NCI-H2171 (cell line): ENCODE measurements at regions not wholly inside any gene's neighbourhood (a gene's known extent, or its start where the extent isn't known, plus 50 kb on each side); places are given as distances from the start of the nearest gene placed in this dataset.

Experiments used
- DNase-seq: peaks from one replicate; lab custom pipeline; 2025; lab: John Stamatoyannopoulos, UW

DNA sequence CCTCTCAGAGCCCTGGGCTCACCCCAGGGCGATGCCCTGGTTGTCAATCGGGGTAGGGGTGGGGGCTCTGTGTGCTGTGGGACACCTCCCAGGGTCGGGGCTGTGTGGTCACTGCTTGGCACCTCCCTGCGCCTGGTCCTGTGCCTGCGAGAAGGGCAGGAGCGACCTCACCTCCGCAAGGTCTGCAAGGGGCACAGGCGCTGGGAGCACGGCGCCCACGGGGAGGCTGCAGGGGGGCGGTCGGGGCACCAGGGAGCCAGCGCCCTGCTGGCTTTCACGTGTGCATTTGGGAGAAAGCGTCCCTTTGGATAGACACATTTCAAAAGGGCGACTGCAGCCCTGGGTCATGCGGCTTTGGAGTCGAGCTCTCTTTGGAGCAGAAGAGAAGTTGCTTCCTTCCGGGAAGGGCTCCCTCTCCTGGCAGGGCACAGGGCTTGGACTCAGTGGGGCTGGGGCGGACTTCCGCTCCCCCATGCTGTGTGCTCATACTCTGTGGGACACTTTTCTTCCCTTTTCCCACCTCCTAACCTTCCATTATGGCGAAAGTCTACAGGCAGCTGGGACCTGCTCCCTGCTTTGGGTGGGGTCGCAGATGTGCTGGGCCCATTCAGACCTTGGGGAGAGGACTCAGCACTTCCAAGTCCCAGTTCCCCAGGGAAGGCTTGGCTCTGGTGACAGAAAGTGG is 52.9 kb upstream of the SLC28A3 start:
- no peak for DNase-seq

DNA sequence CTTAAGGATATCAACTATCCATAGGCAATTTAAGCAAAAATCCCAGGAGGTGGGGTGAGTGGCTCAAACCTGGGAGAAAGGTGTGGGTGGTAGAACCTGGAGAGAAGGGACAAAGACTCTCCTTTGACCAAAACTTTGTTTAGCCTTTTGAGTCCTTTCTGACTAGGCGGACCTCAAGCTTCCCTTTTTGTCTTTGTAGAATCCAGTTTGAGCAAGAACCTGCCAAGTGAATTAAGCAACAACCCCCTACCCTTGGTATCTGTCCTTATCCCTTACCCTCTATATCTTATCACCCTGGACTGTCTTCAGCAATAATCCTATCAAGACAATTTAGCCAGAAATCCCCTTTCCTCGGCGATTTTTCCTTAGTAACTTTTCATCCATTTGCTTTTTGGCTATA is 53.5 kb upstream of the SLC28A3 start:
- no peak for DNase-seq

DNA sequence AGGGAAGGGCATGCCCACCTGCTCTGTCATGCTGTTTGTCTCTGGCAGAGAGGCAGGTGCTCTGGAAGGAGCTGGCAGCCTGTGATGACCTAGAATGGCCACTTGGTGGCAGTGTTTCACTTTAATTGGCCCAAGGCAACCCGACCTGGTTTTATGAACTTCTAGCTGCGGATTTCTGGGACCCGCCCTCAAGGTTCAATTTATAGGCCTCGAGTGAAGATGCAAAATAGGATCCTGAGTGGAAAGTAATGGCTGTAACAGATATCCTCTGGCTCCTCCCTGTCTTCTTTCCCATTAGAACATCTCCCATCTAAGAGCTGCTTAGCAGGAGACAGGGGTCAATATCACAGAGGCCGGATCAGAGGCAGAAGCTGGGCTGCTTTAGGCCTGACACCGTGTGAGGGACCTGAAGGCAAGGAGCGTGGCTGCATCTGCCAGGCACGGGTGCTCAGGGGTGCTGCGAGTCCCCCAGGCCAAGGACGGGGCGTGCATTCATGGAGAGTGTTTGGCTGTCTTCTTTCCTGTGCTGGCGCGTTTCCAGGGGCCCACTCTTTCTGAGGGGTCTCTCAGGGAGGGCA is 56.7 kb upstream of the SLC28A3 start:
- DNase-seq = peak; percentile 30

DNA sequence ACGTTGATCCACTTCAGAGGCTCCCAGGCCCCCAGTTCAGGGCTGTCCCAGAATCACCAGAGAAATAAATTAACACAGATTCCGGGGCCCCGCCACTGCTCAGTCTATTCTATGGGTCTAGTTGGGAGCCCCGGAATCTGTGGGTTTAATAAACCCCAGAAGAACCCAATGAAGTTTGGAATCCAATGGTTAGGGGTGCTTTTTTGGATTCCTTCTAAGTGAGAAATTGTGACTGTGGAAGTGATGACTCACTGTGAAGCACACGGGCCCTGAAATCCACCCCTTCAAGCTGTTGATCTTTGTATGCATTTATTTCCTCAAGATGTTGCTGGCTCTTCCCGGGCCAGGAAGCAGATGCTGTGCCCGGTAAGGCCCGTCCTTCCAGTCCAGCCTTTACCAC is 57.3 kb upstream of the SLC28A3 start:
- no peak for DNase-seq

DNA sequence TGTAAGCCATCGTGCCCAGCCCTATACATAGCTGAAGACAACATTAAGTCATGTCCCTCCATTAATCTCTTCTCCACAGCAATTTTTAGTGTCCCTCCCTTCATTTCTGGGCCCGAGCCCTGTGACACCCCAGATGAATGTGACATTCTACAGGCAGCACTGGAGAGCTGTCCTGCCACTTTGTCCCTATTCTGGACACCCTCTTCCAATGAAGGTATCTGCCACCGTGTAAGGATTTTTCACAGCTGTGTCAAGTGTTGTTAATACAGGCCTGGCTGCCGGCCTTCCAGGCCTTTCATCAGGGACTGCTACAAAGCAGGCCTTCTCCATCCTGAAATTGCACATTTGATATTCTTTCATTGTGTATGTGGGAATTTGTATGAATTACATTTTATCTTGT is 62.0 kb upstream of the SLC28A3 start:
- no peak for DNase-seq

DNA sequence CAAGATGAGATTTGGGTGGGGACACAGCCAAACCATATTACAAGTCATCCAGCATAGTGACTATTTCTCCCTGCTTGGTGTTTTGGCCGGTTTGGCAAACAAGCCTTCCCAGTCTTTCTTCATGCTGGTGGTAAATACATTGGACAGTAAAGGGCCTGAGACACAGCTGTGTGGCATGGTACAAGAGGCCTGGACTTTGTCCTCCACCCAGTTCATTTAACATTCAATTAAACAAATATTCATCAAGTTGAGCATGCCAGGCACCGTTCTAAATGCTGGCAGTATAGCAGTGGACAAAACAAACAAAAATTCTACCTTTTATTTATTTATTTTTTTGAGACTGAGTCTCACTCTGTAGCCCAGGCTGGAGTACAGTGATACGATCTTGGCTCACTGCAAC is 62.7 kb upstream of the SLC28A3 start:
- no peak for DNase-seq

DNA sequence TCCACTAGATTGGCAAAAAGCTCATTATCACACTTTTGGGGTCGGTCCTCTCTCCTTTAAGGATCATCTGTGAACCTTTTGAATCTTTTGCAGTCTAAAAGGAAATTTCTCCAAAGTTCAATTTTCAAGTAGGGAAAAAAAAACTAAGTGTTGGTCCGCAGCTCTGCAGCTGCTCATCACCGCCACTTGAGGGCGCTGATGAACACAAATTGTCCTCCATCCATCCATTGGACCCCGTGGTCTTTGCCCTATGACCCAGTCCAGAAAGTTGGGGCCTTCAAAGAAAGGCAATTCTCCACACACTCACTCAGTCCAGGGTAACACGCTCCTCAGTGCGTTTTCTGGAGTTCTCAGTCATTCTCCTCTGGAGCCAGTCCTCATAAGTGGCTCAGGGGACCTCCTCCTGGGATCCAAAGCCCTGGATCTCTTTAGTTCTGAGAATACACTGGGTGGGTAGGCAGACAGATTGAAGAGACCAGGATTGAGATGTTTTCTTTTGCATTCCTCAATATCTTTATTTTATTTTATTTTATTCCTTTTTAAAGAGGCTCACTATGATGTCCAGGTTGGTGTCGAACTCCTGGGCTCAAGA is 63.6 kb upstream of the SLC28A3 start:
- DNase-seq = no peak

DNA sequence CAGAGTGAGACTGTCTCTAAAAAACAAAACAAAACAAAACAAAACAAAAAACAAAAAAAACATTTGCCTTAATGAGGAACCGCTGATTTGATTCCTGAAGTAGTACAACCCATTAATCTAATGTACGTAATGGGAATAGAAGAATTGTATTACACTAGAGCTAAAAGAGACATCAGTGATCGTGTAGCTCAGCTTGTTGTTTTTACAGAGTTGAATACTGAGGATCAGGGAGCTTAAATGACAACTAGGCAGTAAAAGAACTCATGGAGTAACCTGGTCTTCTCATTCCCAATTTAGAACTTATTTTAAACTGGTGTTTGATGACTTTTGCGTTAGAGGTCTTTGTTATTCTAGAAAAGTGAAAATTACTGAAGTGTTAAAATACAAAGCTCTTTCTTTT is 65.1 kb upstream of the SLC28A3 start:
- no peak for DNase-seq

DNA sequence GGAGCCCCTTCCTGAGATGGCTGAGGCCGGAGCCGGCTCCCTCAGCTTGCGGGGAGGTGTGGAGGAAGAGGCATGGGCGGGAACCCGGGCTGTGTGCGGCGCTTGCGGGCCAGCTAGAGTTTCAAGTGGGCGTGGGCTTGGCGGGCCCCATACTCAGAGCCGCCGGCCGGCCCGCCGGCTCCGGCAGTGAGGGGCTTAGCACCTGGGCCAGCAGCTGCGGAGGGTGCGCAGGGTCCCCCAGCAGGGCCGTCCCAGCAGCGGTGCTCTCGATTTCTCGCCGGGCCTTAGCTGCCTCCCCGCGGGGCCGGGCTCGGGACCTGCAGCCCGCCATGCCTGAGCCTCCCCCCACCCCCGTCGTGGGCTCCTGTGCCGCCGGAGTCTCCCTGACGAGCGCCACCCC is 67.9 kb upstream of the SLC28A3 start:
- DNase-seq = no peak

DNA sequence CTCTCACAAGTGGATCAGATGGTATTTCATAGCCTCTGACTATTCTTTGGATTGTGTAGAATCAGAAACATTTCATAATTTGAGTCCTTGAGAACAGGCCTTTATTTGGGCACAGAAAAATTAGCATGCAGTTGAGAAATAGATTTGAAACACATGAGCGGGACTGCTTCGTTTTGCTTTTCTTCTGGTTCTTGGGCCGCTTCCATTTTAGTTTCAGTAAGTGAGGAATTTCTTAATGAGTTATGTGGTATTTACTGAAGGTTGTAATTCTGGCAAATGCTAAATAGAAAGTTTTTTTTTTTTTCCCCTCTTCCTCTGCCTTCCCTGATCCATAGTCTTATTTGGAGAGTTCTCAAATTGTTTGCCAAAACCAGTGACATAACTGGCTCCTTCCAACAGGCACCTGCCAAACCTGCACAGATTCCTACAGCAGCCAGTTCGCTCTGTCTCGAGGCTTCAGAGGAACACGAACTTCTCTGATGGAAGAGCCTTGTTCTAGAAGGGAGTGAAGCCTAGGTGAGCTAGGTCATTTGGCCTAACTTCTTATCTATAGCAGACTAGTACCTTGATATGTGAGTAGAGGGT is 71.2 kb upstream of the SLC28A3 start:
- no peak for DNase-seq

DNA sequence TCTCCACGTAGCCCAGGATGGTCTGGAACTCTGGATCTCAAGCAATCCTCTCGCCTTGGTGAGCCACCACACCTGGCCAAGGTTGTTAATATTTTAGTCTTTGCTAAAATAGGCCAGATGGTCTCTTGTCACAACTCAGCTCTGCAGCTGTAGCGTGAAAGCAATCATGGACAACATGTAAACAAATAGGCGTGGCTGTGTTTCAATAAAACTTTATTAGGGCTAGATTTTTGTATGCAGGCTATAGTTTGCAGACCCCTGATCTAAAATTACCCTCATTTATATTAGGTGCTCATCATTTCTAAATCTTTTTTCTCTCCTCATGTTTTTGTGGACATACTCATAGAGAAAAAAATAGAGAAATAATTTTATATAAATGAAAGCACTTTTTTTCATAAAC is 72.1 kb upstream of the SLC28A3 start:
- DNase-seq = no peak

DNA sequence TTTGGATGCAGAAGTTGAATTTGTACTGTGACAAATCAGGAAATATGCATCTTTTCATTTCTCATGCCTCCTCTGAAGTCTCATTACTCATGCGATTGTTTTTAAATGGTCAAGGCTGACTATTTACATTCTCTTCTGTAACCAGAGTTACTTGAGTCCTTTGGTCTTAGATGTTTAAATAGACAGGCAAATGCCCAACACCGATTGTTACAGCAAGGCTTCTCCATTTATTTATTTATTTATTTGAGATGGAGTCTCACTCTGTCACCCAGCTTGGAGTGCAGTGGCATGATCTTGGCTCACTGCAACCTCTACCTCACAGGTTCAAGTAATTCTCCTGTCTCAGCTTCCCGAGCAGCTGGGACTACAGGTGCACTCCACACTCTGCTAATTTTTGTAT is 72.7 kb upstream of the SLC28A3 start:
- DNase-seq = no peak

DNA sequence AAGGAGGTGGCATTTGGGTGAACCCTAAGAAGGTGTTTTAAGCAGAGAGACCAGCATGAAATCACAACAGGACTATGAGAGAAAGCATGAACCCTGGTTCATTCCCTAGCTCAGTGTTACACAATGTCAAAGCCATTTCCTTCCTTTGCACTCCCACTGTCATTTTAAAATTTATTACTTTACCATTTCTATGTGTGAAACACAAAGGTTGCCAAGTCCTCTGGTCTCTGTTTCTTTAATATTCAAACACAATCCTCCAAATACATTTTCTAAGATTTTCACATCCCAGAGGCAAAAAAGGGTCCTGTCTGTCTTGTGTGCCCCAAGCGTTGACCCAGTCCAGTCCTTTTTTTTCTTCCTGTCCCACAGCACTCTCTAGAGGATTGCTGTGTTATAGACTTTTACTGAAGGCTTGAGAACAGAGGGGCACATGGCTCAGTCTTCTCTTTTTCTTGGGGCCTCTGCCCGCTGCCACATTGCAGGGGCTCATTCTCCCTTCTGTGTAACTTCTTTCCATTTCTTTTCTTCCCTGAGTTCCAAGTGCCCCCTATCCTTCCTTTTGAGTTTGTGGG is 78.6 kb upstream of the SLC28A3 start:
- no peak for DNase-seq

DNA sequence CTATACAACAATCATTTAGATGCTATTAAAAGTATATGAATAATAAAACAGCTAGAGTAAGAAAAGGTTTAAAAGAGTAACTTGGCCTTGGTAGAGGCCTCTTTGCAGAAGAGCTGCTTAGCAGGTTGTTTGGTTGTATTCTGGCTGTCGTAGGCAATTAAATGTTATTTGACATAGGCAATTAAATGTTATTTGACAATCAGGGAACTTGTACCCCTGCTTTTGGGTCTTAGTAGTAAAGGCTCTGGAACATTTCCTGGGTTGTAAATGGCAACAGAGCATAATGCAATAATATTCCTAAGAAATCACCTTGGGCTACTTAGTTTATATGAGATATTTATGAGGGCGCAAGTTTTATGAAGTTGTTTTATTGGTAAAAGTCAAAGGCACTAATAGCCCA is 84.4 kb upstream of the SLC28A3 start:
- no peak for DNase-seq

DNA sequence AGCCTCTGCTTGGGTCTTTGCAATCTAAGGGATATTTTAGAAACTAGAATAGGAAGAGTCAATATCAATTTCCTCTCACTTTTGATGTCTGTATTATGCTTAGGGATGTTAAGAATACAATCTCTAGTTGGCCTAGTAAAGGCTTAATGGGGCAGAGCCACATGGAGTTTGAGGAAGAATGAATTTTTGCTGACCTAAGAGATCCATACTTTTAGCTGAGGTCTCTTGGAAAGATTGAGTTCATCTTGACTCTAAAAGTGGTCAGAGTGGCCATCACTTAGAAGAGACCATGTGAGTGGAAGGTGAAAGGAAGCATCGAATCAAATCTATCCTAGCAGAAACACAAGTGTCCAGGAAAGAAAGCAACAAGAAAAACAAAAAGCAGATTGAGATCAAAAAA is 92.2 kb upstream of the SLC28A3 start:
- no peak for DNase-seq

DNA sequence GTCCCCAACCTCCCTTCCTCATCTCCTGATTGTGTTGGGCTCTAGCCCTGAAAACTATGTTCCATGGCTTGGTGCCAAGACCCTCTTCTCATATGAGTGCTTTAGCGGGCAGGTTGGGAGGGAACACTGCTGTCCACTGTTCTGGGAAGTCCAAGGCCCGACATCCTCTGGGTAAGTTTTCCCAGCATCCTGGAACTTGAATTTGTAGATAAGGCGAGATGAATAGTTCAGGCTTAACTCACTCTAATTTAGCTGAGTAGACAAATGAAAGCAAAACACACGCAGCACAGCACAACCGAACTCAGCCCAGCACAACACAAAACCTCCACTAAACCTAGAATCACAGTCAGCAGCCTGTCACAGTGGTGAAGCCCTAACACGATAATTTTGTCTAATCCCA is 95.3 kb upstream of the SLC28A3 start:
- DNase-seq = no peak

DNA sequence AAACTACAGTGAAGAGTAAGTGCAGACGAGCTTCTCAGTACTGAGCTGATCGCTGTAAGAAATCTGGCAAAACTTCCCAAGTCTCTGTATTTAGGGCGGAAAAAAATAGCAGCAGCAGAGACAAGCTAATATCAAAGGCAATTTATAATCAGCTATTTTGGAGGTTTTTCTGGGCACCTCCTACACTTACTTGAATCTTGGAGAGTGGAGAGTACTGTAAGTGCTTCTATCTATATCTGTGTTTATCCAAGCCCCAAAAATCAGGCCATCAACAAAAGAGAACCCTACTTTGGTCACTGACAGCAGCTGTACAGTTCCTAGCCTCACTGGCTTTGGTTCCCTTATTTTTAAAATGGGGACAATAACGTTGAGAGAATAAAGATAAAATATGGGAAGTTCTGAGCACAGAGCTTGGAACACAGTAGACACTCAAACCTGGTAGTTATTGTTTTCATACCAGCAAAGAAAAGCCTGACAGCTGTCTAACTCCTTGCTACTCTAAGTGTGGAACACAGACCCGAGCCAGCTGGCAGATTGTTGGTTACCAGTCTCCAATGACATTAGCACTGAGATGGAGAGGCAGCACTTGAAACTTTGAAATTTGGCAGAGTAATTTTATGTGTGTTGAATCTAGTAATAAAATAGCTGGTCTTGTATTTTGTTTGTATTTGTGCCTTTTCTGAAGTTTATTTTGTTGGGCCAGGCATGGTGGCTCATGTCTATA is 96.0 kb upstream of the SLC28A3 start:
- no peak for DNase-seq

DNA sequence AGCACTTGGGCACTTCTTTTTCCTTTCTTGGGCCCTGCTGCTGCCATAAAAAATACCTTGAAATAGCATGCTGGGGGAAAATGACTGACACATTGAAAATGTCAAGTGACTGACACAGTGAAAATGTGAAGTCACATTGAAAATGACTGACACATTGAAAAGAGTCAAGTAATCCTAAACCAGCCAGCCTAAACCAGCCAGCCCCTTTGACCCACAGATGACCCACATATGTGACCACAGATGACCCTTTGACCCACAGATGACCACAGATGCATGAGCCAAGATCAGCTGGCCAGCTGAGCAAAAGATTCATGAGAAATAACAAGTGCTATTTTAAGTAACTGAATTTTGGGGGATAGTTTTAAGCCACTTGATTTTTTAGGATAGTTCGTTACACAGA is 97.8 kb upstream of the SLC28A3 start:
- DNase-seq = no peak

DNA sequence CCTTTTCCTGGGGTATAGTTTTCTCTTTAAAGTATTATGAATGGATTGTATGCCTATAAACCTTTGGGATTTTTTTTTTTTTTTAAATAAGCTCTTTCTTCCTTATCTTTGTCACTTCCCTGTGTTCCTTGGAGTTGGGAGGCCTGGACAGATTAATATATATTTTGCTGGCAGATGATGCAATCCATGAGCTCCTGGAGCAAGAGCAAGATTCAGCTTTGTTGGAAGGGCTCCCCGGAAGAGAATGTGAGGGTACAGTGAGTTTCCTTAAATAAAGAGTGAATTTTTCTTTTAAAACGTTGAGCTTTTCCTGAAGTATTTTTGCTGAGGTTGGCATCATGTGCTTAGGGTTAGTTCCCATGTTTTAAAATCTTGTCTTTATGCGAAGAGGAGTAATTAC is 98.7 kb upstream of the SLC28A3 start:
- DNase-seq = no peak

DNA sequence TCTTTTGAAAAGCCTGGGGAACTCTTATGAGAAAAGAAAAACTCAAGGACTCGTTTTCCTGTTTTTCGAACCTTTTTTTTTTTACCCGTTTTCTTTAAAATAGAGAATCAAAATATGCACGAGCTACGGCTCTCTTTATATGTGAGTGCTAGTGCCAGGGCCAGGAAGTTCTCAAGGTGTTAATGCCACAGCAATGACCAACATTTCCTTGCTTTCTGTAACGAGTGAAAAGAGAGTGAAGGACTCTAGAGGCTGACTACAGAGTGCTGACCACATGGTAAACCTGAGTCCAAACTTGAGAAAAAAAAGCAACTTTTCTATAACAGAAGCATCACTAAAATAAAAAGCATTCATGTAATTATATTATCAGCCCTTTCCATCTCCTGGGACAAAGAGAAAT is 102.2 kb upstream of the SLC28A3 start:
- DNase-seq = no peak

DNA sequence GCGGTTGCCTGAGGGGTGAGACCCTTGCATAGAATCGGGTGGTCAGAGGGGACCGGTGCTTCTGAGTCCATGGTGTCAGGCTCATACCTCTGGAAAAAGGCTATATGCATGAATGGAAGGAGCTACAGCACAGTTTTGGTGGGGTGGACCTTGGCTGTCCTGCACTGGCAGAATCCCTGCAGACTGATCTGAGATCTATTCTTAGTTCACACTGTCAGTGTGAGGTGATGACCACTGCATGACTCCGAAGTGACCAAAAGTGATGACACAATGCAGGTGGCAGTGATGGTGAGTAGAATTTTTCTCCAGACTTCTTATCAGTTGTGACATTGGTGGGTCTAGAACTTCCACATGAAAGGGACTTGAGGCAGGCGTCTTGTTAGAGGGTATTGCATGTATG is 105.2 kb upstream of the SLC28A3 start:
- no peak for DNase-seq

DNA sequence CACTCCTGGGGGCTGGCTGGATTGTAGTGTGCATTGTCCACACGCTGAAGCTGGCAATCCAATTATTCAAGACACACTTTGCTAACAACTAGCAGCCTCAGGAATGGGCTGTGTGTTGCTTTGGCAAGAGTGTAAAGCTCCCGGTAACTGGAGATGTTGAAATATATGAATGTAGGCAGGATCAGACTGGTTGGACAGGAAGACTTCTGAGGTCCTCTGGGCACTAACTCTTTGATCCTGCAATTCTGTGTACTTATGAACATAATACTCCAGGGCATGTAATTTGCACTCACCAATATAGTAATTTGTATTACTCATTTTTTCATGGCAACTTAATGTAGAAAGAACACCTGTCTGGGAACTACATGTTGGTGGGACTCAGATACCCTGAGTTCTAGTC is 106.7 kb upstream of the SLC28A3 start:
- no peak for DNase-seq

DNA sequence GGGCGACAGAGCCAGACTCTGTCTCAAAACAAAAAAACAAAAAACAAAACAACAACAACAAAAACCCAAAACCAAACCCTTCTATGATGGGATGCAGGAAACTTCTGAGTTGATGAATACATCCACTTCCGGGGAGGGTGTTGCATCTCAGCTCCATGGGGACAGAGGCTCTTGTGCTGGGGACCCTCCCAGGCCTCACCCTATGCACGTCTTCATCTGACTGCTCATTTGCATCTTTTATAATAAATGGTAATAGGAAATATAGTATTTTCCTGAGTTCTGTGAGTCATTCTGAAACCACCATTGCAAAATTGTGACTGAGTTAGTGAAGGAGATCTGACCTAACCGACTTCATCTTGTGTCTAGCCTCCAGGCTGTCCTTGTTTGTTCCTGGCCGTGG is 109.5 kb upstream of the SLC28A3 start:
- DNase-seq = no peak
